GM12878 (cell line): ENCODE measurements at regions not wholly inside any gene's neighbourhood (a gene's known extent, or its start where the extent isn't known, plus 50 kb on each side); places are given as distances from the start of the nearest gene placed in this dataset.

Experiments used
- ATAC-seq: fragments of 200-7000 bp; cut with Tn5 transposase; 3 replicates; pipeline ENCODE4 v1.9.1; 2020; ENCODE audit warnings: mild to moderate bottlenecking, moderate library complexity
- BruUV-seq: library from RNA; stranded (reverse); fragments of 400-500 nt; replicated peaks from 2 replicates; lab custom pipeline; 2021; lab: Mats Ljungman, UMichigan
- CTCF ChIA-PET: fragments of 300-600 bp; sonication (Branson Sonifier 250); formaldehyde crosslinking; extraction: SDS; loops from one replicate; lab custom pipeline; 2021; ENCODE audit warnings: inconsistent platforms; lab: Yijun Ruan, JAX
- POLR2A ChIA-PET: fragments of 350-600 bp; formaldehyde crosslinking; extraction: SDS; loops from one replicate; lab custom pipeline; 2021; ENCODE audit warnings: inconsistent platforms; lab: Charles Lee
- RAD21 ChIA-PET: fragments of 300-600 bp; sonication (Branson Sonifier 250); formaldehyde crosslinking; loops from one replicate; lab custom pipeline; 2023; ENCODE audit warnings: antibody characterized with exemption; ENCODE audit not compliant: unreplicated experiment; lab: Charles Lee
- SMC1A ChIA-PET: fragments of 300-600 bp; sonication (Branson Sonifier 250); formaldehyde crosslinking; loops from one replicate; lab custom pipeline; 2023; ENCODE audit not compliant: unreplicated experiment, uncharacterized antibody; lab: Charles Lee
- DNase-seq: peaks from one replicate; pipeline ENCODE4 v3.0.0-alpha.2; 2011; ENCODE audit warnings: low read depth, low spot score
- FAIRE-seq: peaks from 3 replicates; lab custom pipeline; 2011; peaks lifted over from hg19 to GRCh38; lab: Jason Lieb, UNC
- H2AFZ ChIP-seq: 2 replicates; pipeline ENCODE4 v1.6.0; 2011; ENCODE audit warnings: low read depth, low read length, control low read depth; ENCODE audit not compliant: control insufficient read depth
- H3K27ac ChIP-seq: 2 replicates; pipeline ENCODE4 v1.5.1; 2011; ENCODE audit warnings: control low read depth; ENCODE audit not compliant: control insufficient read depth, insufficient read depth
- H3K27me3 ChIP-seq, 2 experiments: replicated peaks in 1 of 2; 2 replicates each; pipeline versions ENCODE4 v1.6.0 to v1.6.1; 2011; ENCODE audit warnings: low read length in 1 of 2; ENCODE audit not compliant: control insufficient read depth in 2 of 2, insufficient read depth in 2 of 2
- H3K36me3 ChIP-seq, 2 experiments: 2 replicates each; pipeline ENCODE4 v1.5.1; 2011; ENCODE audit warnings: low read length in 1 of 2; ENCODE audit not compliant: control insufficient read depth in 2 of 2, insufficient read depth in 2 of 2
- H3K4me1 ChIP-seq: 2 replicates; pipeline ENCODE4 v1.6.1; 2011; ENCODE audit warnings: mild to moderate bottlenecking, low read length, moderate library complexity, mixed read lengths; ENCODE audit not compliant: control insufficient read depth, insufficient read depth
- H3K4me2 ChIP-seq: 2 replicates; pipeline ENCODE4 v1.6.0; 2011; ENCODE audit warnings: control low read depth; ENCODE audit not compliant: control insufficient read depth, insufficient read depth
- H3K4me3 ChIP-seq: fragments of 200-600 bp; sonication (generic); 2 replicates; pipeline ENCODE4 v1.5.1; 2016
- H3K79me2 ChIP-seq: 2 replicates; pipeline ENCODE4 v1.6.0; 2011; ENCODE audit warnings: low read length; ENCODE audit not compliant: control insufficient read depth, insufficient read depth
- H3K9ac ChIP-seq: 2 replicates; pipeline ENCODE4 v1.8.0; 2011; ENCODE audit warnings: low read length, control low read depth, mixed read lengths; ENCODE audit not compliant: control insufficient read depth, insufficient read depth
- H3K9me3 ChIP-seq: replicated peaks from 3 replicates; pipeline ENCODE4 v1.5.1; 2011; ENCODE audit warnings: mild to moderate bottlenecking, low read length; ENCODE audit not compliant: control insufficient read depth, insufficient read depth
- H4K20me1 ChIP-seq: 2 replicates; pipeline ENCODE4 v1.6.0; 2011; ENCODE audit not compliant: control insufficient read depth, insufficient read depth
- BCL3 ChIP-seq: IDR thresholded peaks from 2 replicates; pipeline ENCODE4 v1.6.1; 2011; ENCODE audit warnings: borderline replicate concordance, low read depth, mild to moderate bottlenecking, moderate library complexity, low read length; ENCODE audit not compliant: insufficient read depth, poor library complexity, severe bottlenecking
- E4F1 ChIP-seq: fragments of 450-650 bp; IDR thresholded peaks from 2 replicates; pipeline ENCODE4 v1.6.1; 2018; ENCODE audit warnings: borderline replicate concordance, mild to moderate bottlenecking; ENCODE audit not compliant: partially characterized antibody
- LARP7 ChIP-seq: fragments of 450-650 bp; IDR thresholded peaks from 2 replicates; pipeline ENCODE4 v1.6.1; 2017; ENCODE audit warnings: mild to moderate bottlenecking
- MYB ChIP-seq: fragments of 150-350 bp; IDR thresholded peaks from 2 replicates; pipeline ENCODE4 v1.6.1; 2014; ENCODE audit warnings: mild to moderate bottlenecking, low read depth, low read length, borderline replicate concordance
- RCOR1 ChIP-seq: conservative IDR thresholded peaks from 2 replicates; pipeline ENCODE4 v1.6.1; 2012; ENCODE audit warnings: low read depth, low read length, improper control_type of control experiment
- SMAD5 ChIP-seq: IDR thresholded peaks from 2 replicates; pipeline ENCODE4 v1.6.1; 2016; ENCODE audit warnings: antibody characterized with exemption, low read depth
- ZSCAN29 ChIP-seq: fragments of 450-650 bp; IDR thresholded peaks from 2 replicates; pipeline ENCODE4 v1.6.1; 2017; ENCODE audit warnings: mild to moderate bottlenecking, moderate library complexity
- in situ Hi-C: fragments of 300-500 bp; cut with MboI; formaldehyde crosslinking; loops from 9 replicates; pipeline ENCODE4 v1.14.3; 2018; ENCODE audit warnings: mixed read lengths
- intact Hi-C: fragments of 100-400 bp; cut with micrococcal nuclease; formaldehyde crosslinking; loops from one replicate; pipeline ENCODE4 v1.14.2; 2022; ENCODE audit not compliant: unreplicated experiment

- POLR2A ChIA-PET = no interaction called here
- TF ChIP-seq BCL3 (no peak), SMAD5 (no peak), MYB (no peak), E4F1 (no peak), LARP7 (no peak), ZSCAN29 (no peak), RCOR1 (no peak)
- SMC1A ChIA-PET = no interaction called here
- in situ Hi-C loops = no loop called here
- Histone ChIP-seq H3K9ac (no peak overlapping the region), H3K27ac (no peak overlapping the region), H3K36me3 (no peaks in the 10 kb centered on the region), H3K4me1 (no peaks in the 10 kb centered on the region), H3K4me3 (no peak overlapping the region), H2AFZ (no peak overlapping the region), H3K4me2 (no peak overlapping the region), H4K20me1 (no peaks in the 10 kb centered on the region), H3K79me2 (no peaks in the 10 kb centered on the region), H3K9me3 (no peaks in the 10 kb centered on the region), H3K27me3 (no peaks in the 10 kb centered on the region)
- no peak for DNase-seq
- BruUV-seq = no TSS peak
- FAIRE-seq = no peak
- RAD21 ChIA-PET = no interaction called here
- ATAC-seq = no peak
- intact Hi-C loops = no loop called here
- CTCF ChIA-PET = no interaction called here
These were observed 115.5 kb upstream of the SYT10 start for GRCh38 chr12:33555128-33555527.
